HG03342 (cell line): ENCODE measurements at regions not wholly inside any gene's neighbourhood (a gene's known extent, or its start where the extent isn't known, plus 50 kb on each side); places are given as distances from the start of the nearest gene placed in this dataset.

Source experiments
- ATAC-seq: cut with Tn5 transposase; IDR thresholded peaks from one replicate; pipeline ENCODE4 v1.9.1; 2021; ENCODE audit warnings: mild to moderate bottlenecking, moderate library complexity; ENCODE audit not compliant: unreplicated experiment

DNA sequence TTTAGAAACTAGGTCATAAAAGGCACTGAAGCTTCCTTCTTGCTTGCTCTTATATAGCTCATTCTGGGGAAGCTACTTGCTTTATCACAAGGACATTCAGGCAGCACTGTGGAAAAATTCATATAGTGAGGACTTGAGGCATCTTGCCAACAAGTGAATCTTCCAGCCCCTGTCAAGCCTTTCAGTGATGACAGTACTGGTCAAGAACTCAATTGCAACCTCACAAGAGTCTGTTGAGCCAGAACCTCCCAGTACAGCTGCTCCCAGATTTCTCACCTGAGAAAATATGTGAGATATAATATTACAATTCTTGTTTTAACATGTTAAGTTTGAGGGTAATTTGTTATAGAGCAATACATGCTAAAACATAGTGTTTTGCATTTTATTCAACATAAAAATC is 2011.0 kb upstream of the NUDT12 start:
- no peak for ATAC-seq

DNA sequence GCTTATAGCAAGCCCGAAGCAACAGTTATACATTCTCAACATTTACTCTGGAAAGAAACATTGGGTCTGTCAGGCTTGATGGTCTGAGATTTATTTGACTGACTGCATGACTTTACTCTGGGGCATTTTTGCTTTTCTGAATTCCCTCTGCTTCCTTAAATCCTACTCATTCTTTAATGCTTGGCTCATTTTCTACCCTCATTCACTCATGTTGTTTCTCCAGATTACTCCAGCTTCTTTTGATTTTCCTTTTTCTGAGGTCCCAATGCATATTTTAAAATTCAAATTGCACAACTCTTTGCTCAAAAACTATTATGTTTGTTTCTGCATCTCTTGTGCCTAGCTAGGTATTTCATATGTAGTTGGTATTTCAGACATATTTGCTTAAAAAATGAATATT is 2002.9 kb upstream of the NUDT12 start:
- ATAC-seq, result no peak

DNA sequence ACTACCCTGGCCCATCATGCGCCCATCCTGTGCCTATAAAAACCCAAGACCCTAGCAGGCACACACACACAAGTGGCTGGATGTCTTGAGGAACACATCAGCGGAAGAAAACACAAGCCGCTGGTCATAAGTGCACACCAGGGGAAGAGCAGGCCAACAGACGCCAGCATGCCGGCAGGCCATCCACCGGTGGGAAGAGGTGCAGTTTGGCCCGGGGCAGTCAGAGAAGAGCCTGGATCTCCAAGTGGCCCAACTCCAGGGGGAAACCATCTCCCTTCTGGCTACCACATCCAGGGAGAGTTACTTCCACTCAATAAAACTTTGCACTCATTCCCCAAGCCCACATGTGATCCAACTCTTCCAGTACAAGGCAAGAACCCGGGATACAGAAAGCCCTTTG is 2001.3 kb upstream of the NUDT12 start:
- no peak for ATAC-seq

DNA sequence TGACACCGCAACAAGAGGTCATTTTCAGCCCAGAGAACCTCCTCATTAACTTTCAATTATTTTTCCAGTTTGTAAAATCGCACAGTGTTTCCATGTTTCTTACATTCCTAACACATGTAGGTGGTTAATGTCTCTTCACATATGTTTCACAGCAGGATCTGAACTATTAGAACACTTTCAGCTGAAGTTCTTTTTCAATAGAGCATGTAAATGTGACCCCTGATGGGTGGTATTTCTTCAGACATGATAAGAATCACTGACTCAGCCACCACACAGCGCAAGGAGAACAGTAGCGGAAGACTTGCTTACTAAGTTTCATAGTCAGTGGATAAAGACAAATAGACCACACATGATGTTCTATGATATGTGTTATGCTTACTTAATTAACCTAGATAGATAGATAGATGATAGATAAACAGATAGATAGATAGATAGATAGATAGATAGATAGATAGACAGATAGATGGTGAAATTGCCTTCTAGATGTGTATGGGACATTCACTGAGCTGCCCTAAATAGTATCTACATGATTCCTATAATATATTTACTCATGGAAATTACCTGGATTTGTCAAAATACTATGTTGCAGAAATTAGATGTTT is 1992.1 kb upstream of the NUDT12 start:
- no peak for ATAC-seq

DNA sequence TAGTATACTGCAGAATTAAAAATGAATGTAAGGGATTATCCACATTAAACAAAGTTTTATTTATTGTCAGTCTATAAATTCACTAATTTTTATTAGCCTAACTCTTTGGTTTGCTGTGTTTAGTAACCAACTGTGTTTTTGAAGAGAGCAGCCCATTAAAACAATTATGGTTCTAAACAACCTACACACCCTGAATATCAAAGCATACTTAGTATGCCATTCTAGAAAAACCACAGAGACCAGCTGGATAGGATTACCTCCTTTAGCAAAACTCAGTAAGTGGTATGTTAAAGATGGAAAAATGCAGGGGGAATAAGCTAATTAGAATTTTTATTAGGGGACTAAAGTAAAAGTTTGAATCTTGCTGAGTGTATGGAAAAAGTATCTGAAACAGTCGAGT is 1981.7 kb upstream of the NUDT12 start:
- ATAC-seq, result no peak

DNA sequence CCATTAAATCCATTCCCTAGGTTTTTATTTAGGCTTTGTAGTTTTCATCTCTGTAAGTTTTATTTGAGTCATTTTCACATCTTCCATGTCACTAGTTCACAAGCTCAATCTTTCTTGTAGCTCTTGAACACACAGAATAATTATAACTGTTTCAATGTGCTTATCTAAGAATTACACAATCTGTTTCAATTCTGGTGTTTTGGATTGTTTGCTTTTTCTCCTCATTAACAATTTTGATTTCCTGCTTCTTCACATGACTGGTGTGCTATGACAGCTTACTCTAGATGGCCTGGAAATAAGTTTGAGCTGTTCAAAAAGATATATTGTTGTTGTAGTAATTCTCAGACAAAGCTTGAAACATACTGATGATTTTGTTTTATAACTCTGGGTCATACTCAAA is 1974.1 kb upstream of the NUDT12 start:
- ATAC-seq, result no peak

DNA sequence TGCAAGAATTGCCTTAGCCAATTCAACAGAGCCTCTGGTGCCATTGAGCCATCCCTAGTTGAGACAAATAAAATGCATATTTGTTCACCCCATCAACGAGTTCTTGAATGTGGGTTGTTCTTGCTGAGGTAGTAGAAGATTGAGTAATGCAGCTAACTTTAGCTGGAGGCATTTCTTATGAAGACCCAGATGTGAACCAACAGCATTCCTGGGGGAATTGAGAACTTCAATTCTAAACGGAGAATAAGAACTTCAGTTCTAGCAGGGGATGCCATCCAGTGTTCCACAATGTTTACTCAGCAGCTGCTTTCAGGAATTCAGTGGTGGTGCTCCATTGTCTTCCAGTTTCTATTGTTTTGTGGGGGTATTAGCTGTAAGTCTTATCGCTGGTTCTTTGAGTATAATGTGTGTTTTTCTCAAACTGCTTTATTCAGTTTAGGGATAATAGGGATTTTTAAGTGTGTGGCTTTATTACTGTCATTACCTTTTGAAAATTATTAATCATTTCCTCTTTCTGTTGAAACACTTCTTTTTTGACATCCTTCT is 1968.2 kb upstream of the NUDT12 start:
- no peak for ATAC-seq

DNA sequence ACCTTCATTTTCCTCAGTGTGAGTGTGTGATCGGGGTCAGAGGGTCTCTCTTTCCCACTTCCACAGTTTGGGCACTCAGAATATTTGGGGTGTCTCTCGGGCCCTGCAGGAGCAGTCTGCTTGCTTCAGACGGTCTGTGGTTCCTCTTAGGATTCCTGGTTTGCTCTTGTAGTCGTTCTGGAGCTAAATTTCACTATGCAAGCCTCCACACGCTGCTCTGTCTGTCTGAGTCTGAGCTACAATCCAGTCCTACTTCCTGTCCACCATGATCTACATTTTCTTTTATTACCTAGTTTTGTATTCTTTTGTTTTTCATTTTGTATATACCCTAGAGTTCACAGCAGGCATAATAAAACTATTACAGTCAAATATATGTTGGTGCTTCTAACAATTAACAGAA is 1967.3 kb upstream of the NUDT12 start:
- ATAC-seq, result no peak

DNA sequence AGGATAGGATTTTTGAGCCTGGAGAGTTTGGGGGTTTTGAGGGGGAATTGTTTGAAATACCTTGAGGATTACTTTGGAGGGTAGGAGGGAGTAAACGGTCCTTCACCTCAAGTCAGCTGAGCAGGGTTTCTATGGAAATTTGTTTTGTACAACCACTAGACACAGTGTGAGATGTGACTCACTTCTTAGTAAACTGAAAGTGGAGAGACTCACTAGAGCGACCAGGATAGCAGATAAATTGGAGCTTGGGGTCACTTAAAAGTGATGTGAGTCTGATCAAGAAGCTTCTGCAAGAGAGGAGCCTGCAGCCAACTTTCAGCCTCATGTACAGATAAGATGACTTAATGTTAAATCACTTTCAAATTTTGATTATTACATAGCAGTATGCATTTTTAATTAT is 1945.9 kb upstream of the NUDT12 start:
- ATAC-seq, result no peak

DNA sequence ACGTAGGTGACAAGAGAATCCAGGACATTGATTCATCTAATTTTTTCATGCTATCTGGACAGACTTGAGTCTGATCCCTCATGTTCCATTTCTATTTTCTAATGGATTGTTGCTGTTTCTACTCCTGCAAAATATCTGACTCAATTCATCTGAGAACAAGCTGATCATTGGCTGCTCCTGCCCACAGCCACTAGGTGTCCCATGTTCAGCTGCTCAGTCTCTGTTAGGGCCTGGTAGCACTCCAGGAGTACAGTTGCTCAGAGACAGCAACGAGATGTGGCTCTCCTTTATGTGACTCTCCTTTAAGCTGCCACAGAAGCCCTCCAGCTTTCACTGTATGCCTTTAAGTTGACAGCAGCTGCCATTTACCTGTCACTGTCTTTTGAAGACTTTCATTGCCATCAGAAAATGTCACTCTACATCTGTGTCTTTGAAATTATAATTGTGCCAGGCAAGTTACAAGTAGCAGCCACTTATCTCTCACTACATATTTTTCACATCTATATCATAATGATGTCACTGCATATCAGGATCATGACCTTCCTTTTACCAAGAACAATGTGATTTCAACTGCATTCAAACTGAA is 1944.2 kb upstream of the NUDT12 start:
- ATAC-seq, result no peak

DNA sequence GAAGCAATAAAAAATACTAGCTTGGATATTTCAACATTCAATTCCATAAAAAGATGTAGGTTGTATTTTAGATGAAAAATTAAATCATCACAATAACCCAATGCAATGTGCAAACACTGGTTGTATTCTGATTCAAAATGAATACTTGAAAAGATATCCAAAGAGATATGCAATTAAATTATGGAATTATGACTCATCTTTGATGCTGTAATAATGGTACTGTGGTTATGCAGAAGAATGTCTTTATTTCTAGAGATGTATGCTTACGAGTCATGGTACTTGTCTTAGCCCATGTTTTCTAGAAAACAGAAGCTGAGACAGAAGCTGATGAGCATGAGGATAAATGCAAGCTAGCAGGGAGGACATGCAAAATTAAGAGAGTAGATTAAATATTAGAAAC is 1941.4 kb upstream of the NUDT12 start:
- no peak for ATAC-seq

DNA sequence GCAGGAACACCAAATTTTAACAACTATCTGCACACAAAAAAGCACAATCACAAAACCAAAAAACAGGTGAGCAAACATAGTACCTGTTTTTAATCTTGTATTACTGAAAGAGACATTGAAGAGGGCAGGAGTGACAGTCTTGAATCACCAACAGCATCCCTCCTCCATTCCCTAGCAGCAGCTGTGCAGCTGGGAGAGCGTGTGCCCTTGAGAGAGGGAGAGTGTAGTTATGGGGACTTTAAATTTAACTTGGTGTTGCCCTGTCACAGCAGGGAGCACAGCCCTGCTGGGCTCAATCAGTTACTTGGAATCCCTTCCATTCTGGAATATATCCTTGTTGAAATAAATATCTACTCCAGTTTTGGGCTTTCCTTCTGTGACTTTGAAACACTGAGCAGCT is 1938.7 kb upstream of the NUDT12 start:
- no peak for ATAC-seq

DNA sequence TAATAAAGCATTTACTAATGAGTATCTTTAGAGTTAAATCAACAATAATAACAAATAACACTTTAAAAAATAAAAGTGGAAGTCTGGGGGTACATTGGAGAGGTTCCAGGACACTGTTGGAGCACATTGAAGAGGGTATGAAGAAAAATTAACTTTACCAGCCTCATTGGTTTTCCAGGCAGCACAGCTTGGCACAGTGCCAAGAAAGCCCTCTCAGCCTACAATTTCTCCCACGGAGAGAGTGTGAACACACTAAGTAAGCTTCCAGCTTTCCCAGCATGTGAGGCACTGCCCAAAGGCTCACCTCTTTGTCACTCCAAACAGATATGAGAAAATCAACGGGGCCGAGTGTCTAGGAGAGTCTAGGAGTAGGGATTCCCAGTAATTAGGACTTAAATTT is 1912.8 kb upstream of the NUDT12 start:
- ATAC-seq, result no peak

DNA sequence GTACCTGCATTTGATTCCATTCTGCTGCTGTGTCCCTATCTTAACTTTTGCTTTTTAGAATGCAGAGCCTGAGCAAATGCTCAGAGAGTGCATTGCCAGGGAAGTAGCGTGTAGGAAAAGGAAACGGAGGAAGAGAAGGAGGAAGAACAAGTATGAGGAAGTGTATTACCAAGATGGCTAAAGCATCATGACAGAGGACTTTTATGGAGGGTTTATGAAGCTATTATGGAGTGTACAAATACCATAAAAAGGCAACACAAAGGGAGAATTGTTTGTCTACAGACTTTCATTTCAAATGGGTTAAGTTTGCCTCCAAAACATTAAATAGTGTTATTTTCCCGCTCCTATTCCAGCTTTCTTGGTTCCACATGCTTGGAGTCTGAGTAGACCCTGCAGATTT is 1899.8 kb upstream of the NUDT12 start:
- no peak for ATAC-seq

DNA sequence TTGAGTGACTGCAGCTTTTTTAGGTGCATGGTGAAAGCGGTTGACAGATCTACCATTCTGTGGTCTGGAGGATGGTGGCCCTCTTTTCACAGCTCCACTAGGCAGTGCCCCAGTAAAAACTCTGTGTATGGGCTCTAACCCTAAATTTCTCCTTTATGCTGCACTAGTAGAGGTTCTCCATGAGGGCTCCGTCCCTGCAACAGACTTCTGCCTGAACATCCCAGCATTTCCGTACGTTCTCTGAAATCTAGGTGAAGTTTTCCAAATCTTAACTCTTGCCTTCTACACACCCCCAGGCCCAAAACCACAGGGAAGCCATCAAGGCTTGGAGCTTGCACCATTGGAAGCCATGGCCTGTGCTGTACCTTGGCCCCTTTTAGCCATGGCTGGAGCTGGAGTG is 1898.1 kb upstream of the NUDT12 start:
- ATAC-seq, result no peak

DNA sequence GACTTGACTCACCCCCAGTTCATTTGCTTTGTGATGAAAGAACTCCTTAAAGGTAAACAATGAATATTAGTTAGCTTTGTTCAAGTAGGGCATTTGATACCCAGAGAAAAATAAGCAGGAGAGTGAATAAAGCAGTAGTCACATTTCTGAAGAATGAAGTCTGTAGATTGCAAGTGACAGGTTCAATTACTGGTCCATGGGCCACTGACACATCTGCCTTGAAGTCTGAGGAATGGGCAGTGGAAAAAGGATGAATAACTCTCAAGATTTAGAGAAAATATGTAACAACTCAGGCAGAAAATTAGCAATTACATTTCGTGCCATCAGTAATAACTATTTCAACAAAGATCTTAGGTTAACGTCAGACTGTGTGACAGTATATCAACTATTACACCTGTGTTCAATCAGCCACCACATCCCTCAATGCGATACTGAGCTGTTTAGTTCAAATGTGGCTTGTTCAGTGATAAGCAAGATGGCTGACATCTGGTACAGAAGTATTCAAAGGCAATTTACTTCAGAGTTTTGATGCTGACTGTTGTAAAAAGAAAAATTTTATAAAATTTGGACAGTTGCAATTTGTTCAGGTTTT is 1890.7 kb upstream of the NUDT12 start:
- no peak for ATAC-seq

DNA sequence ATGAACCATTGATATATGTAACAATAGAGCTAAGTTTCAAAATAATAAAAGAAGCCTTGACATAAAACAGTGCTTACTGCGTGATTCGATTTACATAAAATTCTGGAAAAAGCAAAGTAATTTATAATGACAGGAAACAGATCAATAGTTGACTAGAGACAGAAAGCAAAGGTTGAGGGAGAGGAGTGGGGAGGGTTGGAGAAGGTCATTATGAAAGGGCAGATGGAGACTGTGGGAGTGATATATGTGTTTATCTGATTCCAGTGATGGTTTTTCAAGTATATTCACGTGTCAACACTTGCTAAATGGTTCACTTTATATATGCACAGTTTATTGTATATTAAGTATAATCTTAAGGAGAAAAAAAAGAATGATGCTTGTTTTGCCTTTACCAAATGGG is 1885.7 kb upstream of the NUDT12 start:
- no peak for ATAC-seq

DNA sequence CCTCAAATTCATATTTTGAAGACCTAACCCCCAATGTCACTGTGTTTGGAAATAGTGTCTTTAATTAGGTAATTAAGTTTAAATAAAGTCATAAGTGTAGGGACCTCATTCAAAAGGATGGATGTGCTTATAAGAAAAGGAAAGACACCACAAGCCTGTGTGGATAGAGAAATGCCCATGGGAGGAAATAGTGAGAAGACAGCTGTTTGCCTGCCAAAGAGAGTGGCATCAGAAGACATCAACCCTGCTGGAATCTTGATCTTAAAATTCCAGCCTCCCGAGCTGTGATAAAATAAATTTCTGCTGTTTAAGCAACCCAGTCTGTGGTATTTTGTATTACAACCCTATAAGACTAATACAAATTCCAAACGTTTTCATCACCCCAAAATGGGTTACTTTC is 1867.9 kb upstream of the NUDT12 start:
- ATAC-seq, result no peak

DNA sequence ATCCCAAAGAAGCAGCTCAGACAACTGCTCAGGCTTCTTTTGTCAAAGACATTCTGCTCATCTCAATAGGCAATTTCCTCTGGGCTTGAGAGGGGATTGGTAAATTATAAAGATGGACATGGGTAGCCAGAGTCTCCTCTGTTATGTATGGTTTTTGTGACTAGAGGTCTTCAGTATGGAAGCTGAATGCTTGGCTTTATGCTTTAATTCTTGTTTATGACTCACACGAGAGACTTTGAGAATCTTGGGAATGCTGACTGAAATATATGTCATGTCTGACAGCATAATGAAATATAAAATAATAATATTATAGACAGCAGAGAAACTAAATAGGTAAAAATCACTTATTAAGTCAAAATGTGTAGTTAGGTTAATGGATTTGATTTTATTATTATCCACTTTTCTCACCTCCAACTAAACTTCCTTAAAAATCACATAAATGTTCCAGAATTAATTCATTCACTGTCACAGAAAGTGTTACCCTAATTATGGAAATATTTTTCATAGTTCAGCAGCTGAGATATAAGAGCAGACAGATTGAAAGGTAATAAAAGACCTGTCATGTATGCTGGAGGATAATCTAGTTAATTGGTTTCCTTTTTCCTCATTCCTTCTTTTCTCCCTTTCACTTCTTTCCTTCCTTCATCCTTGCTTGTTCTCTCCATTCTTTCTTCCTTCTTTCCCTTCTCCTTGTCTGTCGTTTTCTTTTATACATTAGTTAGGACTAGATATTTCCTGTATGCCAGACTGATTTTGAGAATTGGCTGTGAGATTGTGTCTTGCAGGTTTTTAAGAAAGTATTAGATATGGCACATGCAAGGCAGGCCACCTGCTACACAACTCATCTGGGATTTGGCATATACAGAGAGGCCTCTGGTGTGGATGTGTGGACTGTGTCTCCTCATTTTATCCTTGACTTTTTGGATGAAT is 1866.1 kb upstream of the NUDT12 start:
- no peak for ATAC-seq

DNA sequence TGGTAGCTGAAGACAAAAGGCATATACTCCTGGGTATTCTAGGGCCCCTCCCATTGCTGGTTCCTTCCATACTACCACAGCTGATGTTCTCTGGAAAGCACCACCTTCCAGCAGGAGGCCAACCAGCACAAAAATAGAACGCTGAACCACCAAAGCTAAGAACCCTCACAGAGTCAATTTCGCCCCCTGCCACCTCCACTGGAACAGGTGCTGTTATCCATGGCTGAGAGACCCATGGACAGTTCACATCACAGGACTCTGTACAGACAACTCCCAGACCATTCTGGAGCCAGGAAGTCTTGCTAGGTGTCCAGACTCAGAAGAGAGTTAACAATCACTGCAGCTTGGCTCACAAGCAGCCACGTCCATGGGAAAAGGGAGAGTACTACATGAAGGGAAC is 1851.5 kb upstream of the NUDT12 start:
- no peak for ATAC-seq

DNA sequence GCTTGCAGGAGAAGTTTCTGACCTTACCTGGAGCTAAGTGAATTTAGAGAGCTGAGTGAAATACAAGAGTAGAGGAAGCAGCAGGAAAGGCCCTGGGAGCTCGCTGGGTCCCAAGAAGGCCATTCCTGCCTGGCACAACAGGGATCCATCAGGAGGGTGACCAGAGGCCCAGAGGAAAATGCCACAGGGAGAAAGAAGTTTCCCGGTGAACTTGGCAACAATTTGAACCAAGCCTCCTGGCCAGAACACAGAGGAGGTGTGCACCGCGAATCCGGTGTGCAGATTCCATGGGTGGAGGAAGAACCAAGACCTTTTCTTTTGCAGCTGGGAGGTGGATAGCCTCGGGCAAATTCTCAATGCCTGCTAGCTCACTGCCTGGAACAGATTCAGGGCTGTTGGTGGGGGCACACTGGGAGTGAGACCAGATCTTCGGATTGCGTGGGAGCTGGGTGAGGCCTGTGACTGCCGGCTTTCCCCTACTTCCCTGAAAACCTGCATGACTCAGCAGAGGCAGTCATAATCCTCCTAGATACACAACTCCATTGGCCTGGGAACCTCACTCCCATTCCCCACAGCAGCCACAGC is 1850.9 kb upstream of the NUDT12 start:
- no peak for ATAC-seq
